Upper lobe of left lung (tissue), 4 donors: ENCODE measurements at regions not wholly inside any gene's neighbourhood (a gene's known extent, or its start where the extent isn't known, plus 50 kb on each side); places are given as distances from the start of the nearest gene placed in this dataset.
"Not testable (repeated sequence)": the region's sequence is repeated elsewhere in the genome, so short reads cannot be mapped to it uniquely, and the experiment has no call there.

Source experiments
- EP300 ChIP-seq, 4 donors: sonication (generic); formaldehyde crosslinking; IDR thresholded peaks; one replicate each; pipeline ENCODE4 v1.5.1; 2017; ENCODE audit warnings: antibody characterized with exemption in 4 of 4, control low read depth in 2 of 4
- POLR2AphosphoS5 ChIP-seq, 2 donors: sonication (generic); formaldehyde crosslinking; IDR thresholded peaks; one replicate each; pipeline ENCODE4 v1.5.1; 2017; ENCODE audit warnings: antibody characterized with exemption in 2 of 2
- TF ChIP-seq, protein P1 (sequence below), 6 experiments: fragments of 450-650 bp in 4 of 6; fragments of 200-600 bp in 2 of 6; sonication (generic) in 2 of 6; IDR thresholded peaks; one replicate each; pipeline ENCODE4 v1.5.1; 2016 to 2019; ENCODE audit warnings: antibody characterized with exemption in 6 of 6

DNA sequence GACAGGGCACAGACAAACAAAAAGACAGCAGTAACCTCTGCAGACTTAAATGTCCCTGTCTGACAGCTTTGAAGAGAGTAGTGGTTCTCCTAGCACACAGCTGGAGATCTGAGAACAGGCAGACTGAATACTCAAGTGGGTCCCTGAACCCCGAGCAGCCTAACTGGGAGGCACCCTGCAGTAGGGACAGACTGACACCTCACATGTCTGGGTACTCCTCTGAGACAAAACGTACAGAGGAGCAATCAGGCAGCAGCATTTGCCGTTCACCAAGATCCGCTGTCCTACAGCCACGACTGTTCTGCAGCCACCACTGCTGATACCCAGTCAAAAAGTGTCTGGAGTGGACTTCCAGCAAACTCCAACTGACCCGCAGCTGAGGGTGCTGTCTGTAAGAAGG lies 110.5 kb downstream of the EMB start:
- TF ChIP-seq, protein P1, sequence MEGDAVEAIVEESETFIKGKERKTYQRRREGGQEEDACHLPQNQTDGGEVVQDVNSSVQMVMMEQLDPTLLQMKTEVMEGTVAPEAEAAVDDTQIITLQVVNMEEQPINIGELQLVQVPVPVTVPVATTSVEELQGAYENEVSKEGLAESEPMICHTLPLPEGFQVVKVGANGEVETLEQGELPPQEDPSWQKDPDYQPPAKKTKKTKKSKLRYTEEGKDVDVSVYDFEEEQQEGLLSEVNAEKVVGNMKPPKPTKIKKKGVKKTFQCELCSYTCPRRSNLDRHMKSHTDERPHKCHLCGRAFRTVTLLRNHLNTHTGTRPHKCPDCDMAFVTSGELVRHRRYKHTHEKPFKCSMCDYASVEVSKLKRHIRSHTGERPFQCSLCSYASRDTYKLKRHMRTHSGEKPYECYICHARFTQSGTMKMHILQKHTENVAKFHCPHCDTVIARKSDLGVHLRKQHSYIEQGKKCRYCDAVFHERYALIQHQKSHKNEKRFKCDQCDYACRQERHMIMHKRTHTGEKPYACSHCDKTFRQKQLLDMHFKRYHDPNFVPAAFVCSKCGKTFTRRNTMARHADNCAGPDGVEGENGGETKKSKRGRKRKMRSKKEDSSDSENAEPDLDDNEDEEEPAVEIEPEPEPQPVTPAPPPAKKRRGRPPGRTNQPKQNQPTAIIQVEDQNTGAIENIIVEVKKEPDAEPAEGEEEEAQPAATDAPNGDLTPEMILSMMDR (IDR thresholded peaks at IDR 0.05) = not testable (repeated sequence)
- not testable (repeated sequence) for TF ChIP-seq POLR2AphosphoS5, EP300 (IDR thresholded peaks at IDR 0.05)
